Brain microvascular endothelial cell (primary cell): ENCODE measurements at regions not wholly inside any gene's neighbourhood (a gene's known extent, or its start where the extent isn't known, plus 50 kb on each side); places are given as distances from the start of the nearest gene placed in this dataset.

Source experiments
- DNase-seq: peaks from one replicate; pipeline ENCODE4 v3.0.0-alpha.2; 2020
- H3K27ac ChIP-seq: fragments of 250-450 bp; sonication (Bioruptor Pico); 2 replicates; pipeline ENCODE4 v1.5.1; 2020; ENCODE audit warnings: mild to moderate bottlenecking, moderate library complexity
- H3K27me3 ChIP-seq: fragments of 250-450 bp; sonication (Bioruptor Pico); replicated peaks from 2 replicates; pipeline ENCODE4 v1.5.1; 2020; ENCODE audit warnings: mild to moderate bottlenecking
- H3K36me3 ChIP-seq: fragments of 250-450 bp; sonication (Bioruptor Pico); replicated peaks from 2 replicates; pipeline ENCODE4 v1.5.1; 2020; ENCODE audit warnings: mild to moderate bottlenecking
- H3K4me3 ChIP-seq: 2 replicates; pipeline ENCODE4 v1.5.1; 2011; ENCODE audit warnings: low read depth, mild to moderate bottlenecking, control low read depth, low read length, moderate library complexity
- in situ Hi-C: cut with HindIII; loops from 2 replicates; pipeline ENCODE4 v1.10.0; 2017; ENCODE audit warnings: low sequenced_read_pairs, low pct_ligation_motif_present
- TF ChIP-seq, protein P1 (sequence below): IDR thresholded peaks from 2 replicates; pipeline ENCODE4 v1.5.1; 2011; ENCODE audit warnings: low read depth, mild to moderate bottlenecking, moderate library complexity, low read length, control low read depth, inconsistent platforms; ENCODE audit errors: missing control alignments

DNA sequence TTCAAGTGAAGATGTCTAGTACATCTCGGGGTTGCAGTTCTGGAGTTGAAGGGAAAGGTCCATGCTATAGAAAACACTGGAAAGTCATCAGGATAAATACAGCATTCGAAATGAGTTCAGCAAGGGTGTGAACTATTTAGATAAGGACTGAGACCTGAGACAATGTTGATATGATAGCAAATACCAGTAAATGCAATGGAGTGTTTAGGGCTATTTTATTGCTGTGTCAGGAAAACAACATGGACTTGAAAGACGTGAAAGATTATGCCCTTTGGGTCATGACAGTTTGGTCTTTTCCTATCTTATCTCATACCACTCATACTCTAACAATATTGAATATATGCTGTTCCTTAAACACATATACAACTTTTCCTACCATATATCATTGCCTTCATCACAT lies 1776.2 kb upstream of the SEL1L start:
- Histone ChIP-seq H3K27ac (no peak overlapping the region), H3K36me3 (no peaks in the 10 kb centered on the region), H3K27me3 (no peaks in the 10 kb centered on the region), H3K4me3 (no peak overlapping the region)
- TF ChIP-seq, protein P1, sequence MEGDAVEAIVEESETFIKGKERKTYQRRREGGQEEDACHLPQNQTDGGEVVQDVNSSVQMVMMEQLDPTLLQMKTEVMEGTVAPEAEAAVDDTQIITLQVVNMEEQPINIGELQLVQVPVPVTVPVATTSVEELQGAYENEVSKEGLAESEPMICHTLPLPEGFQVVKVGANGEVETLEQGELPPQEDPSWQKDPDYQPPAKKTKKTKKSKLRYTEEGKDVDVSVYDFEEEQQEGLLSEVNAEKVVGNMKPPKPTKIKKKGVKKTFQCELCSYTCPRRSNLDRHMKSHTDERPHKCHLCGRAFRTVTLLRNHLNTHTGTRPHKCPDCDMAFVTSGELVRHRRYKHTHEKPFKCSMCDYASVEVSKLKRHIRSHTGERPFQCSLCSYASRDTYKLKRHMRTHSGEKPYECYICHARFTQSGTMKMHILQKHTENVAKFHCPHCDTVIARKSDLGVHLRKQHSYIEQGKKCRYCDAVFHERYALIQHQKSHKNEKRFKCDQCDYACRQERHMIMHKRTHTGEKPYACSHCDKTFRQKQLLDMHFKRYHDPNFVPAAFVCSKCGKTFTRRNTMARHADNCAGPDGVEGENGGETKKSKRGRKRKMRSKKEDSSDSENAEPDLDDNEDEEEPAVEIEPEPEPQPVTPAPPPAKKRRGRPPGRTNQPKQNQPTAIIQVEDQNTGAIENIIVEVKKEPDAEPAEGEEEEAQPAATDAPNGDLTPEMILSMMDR: no peak
- in situ Hi-C loops: no loop called here
- no peak for DNase-seq

DNA sequence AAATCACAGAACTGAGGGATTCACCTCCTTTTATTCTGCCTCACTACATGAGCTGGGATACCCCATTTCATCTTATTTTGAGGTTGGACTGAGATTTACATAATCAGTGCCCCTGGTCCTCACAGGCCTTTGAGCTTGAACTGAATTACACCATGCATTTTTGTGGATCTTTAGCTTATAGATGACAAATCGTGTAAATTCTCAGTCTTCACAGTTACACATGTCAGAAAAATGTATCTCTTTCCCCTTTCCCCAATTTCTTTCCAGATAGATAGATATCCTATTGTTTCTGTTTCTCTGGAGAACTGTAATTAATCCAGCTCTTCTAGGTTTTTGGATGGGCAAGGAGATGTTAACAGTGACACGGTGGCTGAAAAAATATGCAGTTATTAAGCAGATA lies 1778.9 kb upstream of the SEL1L start:
- Histone ChIP-seq H3K27me3 (no peaks in the 10 kb centered on the region), H3K36me3 (no peaks in the 10 kb centered on the region), H3K4me3 (no peak overlapping the region), H3K27ac (no peak overlapping the region)
- DNase-seq: no peak
- TF ChIP-seq, protein P1: no peak
- in situ Hi-C loops: no loop called here

DNA sequence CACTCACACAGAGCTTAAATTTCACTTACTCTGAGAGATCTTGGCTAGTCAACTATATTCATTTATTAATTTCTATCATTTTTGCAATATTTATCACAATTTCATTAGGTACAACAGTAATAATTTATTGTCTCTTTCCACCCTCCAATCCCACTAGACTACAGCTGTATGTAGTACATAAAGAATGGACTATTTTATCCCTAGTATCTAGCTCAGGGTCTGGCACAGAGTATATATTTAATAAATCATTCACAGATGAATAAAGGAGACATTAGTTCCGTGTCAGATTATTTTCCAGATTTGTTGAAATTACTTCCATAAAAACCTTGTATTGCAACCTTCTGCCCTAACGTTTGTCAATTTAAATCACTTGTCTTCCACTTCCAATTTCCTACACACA lies 1781.1 kb upstream of the SEL1L start:
- H3K27me3 ChIP-seq: no peaks in the 10 kb centered on the region
- in situ Hi-C loops: no loop called here
- H3K4me3 ChIP-seq: no peak overlapping the region
- H3K27ac ChIP-seq: no peak overlapping the region
- DNase-seq: no peak
- H3K36me3 ChIP-seq: no peaks in the 10 kb centered on the region
- TF ChIP-seq, protein P1: no peak

DNA sequence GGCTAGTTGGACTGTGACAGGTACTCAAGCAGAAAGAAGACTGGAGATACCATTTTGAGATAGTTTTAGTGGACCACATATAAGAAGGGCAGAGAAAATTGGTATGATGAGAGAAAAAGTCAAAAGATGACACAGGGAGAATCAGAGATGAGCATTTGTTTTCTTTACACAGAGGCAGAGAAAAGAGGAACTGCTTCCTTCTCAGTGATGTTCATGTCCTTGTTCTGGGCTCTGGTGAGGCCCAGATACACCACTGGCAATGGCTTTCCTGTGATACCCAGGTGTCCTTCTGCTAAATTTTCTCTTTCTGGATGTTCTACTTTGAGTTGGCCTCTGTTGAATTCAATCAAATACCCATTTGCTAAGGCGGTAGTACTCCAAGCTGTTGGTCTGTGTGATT lies 1782.7 kb upstream of the SEL1L start:
- Histone ChIP-seq H3K27ac (no peak overlapping the region), H3K36me3 (no peaks in the 10 kb centered on the region), H3K4me3 (no peak overlapping the region), H3K27me3 (no peaks in the 10 kb centered on the region)
- in situ Hi-C loops: no loop called here
- TF ChIP-seq, protein P1: no peak
- DNase-seq: no peak

DNA sequence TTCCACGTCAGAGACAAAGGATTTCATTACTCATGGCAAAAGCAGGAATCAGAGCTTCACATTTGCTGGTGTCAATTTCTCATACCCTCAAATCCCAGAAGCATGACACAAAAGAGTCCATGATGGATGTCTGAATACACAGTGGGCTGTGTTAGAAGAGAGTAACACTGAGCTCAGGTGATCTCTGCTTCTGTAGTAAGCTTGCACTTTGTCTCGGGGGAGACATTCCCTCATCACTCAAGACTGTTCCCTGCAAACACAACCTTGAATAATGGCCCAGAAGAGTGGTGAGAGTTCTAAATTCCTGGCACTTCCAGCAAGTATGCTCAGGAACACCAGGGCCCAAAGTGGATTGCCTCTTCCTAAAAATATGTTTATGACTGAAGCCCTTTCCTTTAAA lies 1787.2 kb upstream of the SEL1L start:
- no peak for DNase-seq
- H3K4me3 ChIP-seq: no peak overlapping the region
- H3K27ac ChIP-seq: no peak overlapping the region
- no peaks in the 10 kb centered on the region for H3K27me3 ChIP-seq
- TF ChIP-seq, protein P1: no peak
- H3K36me3 ChIP-seq: no peaks in the 10 kb centered on the region
- in situ Hi-C loops: no loop called here

DNA sequence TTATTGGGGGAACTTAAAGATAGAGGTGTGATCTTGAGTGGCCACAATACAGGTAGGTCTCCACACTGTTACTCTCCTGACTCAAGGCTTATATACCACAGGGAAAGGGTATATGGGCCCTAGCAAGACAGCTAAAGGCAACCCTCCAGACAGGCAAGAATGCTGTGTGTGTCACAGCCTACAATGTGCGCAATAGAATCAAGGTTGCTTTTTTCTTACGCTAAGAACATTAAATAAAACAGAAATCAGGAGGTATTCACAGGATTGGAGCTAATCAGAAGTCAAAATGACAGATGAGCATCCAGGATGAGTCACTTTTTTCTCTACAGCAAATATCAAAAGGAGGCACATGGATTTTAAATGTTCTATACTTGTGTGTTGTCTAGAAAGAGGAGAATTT lies 1797.9 kb upstream of the SEL1L start:
- TF ChIP-seq, protein P1: no peak
- DNase-seq: no peak
- in situ Hi-C loops: no loop called here
- H3K36me3 ChIP-seq: no peaks in the 10 kb centered on the region
- H3K4me3 ChIP-seq: no peak overlapping the region
- no peak overlapping the region for H3K27ac ChIP-seq
- H3K27me3 ChIP-seq: no peaks in the 10 kb centered on the region
